Stimulated activated CD4-positive, alpha-beta T cell treated with anti-CD3 and anti-CD28 coated beads, Interleukin-4, amount 100 ng/mL, for 48 hours (primary cell): ENCODE measurements at regions not wholly inside any gene's neighbourhood (a gene's known extent, or its start where the extent isn't known, plus 50 kb on each side); places are given as distances from the start of the nearest gene placed in this dataset.

Experiments used
- DNase-seq, 2 donors: peaks; one replicate each; pipeline ENCODE4 v3.0.0-alpha.2; 2020; ENCODE audit warnings: low read depth in 2 of 2

DNA sequence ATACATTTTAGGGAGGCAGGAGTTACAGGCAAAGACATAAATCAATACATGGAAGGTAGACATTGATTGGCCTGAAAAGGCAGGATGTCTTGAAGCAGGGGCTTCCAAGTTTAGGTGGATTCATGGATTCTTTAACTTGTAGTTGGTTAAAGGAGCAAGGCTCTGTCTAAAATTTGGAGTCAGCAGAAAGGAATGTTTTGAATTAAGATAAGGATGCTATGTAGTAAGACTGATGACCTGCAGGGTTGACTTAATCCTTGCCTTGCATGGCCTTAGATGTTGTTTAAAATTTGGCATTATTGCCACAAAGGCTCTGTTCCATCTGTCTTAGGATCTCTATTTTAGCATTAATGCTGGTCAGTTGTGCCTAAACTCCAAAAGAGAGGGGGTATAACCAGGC is 171.3 kb downstream of the C5orf15 start:
- no peak for DNase-seq

DNA sequence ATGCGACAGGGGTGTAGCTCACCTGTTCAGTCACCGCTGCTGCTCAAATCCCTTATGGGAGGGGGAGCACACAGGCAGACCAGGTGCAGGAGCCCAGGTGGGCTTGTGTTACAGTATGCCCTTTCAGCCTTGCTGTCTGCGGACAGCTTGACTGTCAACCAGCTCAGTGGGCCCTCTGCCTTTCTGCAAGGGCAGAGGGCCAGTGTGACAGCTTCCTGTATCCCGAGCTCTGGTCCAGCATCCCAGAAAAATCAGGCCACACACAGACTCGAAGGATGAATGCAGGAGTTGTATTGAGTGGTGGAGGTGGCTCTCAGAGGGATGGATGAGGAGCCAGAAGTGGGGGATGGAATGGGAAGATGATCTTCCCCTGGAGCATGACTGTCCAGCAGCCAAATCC is 172.2 kb downstream of the C5orf15 start:
- no peak for DNase-seq

DNA sequence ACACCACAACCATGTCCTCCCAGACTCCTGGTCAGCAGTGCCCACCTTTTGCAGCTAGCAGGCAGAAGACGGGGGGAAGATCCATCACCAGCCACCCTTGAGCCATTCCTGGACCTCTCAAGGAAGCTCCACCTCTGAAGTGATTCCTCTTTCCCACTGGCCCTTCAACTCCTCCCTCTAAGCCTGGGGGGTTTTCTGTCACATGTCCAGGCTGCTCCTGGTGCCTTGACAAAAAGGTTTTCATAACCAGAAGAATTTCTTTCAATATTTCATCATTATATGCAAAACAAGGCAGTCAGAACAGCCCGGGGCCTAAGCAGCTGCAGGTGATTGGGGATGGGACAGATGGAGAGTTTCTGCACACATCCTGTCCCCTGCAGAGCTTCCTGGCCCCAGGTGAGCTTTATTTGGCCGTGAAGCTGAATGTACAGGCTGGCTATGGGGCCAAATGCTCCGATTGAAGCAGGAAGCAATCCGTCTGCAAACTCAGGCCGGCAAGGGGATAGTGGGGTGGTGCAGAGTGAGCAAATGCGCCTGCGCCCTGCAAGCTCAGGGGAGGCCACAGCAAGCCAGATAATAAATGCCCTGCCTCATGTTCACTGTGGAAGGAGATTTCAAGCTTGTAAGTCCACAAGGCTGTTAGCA is 173.5 kb downstream of the C5orf15 start:
- DNase-seq = no peak

DNA sequence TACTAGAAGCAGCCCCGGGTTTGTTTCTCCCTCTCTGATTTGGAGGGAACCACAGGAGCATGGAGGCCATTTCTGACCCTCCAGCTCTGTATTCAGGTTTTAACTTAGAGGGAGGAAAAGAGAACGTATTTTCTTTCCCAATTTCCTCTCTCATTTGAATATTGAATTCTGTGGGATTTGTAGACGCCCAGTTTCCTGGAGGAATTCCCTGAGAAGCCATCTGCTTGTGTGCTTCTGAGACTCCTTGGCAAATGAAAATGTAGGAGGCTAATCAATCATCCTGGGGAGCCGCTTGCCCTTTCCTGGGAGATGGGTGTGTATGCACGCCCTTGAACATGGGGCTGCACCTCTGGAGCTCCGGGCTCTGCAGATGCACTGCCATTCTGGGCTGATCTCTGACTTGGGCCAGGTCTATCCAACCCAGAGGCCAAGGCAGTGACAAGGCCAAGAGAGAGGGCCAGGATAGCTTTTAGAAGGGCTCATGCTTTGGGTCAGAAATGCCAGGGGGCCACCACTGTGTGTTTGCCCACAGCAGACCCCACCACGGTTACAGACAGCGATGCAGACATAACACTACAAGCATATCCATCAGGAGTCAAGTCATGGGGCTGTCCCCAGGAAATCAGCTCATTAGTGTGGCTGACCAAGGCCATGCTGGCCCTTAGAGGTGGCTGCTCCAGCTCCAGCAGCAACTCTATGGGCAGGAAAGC is 174.5 kb downstream of the C5orf15 start:
- no peak for DNase-seq

DNA sequence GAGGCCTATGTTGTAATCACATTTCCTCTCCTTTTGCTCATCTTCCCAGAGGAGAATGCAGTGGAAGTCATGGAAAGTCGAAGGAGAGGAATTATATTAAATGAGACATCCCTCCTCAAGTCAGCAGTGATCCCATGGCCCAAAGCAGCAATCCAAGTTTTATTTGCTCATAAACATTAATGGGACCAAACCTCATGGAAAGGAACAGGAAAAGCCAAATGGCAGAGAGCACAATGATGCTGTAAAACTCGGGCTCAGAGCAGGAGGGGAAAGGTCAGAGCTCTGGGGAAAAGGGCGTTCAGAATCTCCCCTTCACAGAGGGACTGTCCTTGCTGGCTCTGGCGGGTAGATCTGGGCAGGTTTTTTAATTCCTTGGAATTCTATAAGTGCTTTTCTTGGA is 175.8 kb downstream of the C5orf15 start:
- no peak for DNase-seq

DNA sequence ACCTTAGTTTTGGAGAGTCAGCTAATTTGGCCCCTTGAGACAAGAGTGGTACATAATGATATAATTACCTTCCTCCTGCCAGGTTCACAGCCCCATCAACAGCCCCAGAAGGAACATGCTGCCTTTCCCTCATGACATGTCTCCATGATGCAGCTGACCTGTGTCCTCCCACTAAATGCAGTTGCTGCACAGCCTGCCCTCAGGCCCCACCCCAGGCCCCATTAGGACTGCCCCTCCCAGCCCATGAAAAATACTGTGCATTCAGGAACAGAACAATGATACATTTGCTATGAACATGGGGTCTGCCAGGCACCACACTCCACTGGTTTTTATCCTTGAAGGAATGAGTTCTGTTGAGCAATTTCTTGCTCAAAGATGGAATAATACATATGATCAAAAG is 176.4 kb downstream of the C5orf15 start:
- DNase-seq = no peak

DNA sequence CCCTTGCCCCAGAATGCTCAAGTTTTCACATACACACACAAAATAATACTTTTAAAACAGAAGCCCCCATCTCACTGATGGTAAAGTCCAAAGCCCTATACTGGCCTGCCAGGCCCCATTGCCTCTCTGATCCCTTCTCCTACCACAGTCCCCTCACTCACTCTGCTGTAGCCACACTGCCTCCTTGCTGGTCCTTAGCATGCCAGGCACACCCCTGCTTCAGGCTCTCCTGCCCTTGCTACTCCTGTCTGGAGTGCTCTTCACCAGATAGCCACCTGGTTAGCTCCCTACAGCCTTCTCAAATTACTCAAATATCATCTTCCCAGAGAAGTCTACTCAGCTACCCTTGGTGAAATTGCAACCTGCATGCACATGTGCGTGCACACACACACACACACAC is 177.5 kb downstream of the C5orf15 start:
- DNase-seq = no peak

DNA sequence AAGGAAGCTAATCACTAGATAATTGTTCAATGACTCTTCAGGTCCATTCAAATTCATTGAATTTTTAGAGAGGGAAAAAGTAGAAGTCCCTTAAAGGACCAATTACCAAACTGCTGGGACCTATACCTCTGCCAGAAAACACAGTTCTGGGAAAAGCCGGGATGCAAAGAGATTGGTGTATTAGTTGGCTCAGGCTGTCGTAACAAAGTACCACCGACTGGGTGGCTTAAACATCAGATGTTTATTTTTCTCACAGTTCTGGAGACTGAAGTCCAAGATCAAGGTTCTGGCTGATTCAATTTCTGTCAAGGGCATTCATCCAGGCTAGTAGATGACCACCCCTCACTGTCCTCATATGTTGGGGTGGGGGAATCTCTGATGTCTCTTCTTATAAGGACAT is 177.1 kb upstream of the FSTL4 start:
- DNase-seq = no peak

DNA sequence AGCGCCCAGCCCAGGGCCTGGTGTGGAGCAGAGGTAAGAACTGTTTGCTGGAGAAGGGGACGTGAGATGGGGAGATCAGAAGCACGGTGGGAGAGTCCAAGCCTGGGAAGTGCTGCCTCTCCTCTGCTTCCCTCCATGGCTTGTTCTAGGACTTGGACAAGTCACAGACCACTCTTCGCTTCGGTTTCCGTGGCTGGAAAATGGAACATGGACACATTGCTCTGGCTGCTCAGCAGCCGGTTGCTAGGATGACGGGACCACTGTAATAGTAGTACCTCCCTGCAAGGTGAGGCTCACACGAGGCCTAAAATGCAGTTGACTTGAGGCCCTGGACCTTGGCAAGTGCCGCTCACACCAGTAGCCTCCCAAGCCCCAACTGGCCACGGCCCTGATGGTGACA is 175.8 kb upstream of the FSTL4 start:
- DNase-seq = no peak

DNA sequence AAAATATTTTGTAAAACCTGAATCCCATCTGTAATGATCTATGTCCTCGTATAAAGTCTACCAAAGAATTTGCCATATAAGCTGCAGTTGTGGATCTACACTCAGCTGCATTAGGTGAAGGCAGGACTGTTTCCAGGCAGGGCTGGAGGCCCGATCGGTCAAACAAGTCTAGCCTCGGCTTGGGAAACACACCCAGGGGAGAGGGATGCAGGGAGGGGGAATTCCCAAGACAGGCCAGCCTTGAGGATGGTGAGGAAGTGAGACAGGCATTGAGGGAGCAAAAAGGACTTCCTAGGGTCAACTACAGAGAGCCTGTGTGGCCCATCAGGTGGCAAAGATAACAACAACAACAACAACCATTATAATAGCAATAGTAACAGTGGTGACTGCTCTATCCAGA is 174.1 kb upstream of the FSTL4 start:
- DNase-seq = no peak

DNA sequence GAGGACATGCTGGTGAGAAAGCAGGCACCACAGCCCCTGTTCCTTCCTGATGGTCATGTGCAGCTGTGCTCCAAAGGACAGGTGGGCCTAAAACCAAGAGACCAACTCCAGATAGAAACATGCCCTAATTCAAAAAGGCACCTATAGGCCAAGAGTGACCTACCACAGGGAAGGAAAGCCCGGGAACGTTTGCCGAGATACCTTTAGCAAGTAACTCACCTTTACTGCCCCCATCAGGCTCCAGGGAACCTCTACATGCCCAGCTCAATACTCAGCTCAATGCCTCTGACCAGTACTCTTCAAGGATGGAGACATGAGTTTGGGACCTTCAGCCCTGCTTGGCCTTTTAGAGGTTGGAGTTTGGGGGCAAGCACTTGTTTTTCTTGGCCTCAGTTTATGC is 172.8 kb upstream of the FSTL4 start:
- DNase-seq = no peak

DNA sequence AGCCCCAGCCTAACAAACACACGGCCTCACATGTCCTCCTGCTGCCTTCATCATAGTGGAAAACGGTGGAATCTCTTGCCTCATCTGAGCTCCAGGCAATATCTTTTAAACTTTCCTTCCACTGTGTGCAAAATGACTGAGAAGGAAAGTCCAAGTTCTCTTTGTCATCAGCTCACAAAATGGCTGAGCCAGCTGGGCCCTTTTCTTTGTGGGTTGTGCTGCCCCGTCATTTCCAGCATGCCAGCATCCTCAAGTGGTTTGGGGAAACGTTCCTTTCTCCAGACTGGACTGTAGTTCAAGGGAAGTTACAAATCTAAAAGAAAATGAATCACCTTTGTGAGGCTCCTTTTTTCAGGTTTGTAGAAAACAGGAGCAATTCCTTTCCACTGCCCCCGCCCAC is 171.1 kb upstream of the FSTL4 start:
- peak in 1 of 2 donors; percentile 7 for DNase-seq

DNA sequence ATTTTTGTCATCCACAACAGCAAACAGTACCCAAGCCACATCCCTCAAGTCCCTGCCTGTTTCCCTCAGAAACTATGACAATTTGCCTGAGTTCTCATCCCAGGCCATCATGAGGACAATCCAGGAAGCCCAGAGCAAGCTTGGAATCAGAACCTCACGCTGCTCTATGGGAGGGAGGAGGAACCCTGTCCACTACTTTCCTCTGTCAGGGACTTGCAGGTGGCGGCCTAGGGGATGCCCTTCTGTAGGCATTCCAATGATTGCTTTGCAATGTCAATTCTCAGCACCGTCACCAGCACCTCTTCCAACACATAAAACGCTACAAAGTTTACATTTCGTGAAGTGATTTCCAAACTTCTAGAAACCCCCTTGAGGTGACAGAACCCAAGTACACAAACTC is 170.4 kb upstream of the FSTL4 start:
- DNase-seq = no peak

DNA sequence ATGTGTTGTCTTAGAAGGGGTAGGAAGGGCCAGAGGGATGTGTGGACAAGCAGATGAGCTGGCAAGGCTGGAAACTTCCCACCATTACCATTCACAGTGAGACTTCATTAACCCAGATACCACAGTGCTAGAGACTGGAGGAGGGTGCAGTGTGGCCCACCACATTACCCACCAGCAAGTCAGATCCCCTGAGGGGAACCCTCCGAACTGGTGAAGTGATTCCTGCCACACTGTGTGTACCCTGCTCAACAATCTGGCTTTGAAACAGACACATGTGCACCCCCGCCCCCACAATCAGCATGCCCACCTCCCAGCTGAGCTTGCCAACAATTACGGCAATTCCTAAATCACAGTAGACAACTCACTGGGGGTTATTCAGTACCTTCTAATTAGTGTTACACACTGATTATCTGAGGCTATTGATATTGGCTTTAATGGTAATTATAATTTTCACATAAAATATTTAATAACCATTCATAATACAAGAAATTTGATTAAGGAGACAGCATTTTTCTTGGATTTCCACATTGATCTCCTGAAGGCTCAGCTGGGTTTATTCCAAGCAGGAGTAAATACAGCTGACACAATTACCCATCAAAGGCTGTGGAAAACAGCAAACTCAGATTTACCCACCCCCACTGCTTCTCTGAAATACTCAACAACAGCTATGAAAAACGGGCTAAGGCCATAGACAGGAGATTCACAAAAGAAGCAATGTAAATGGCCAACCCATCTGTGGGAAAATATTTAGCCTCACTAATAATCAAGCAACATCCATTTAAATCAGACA is 169.3 kb upstream of the FSTL4 start:
- DNase-seq = no peak

DNA sequence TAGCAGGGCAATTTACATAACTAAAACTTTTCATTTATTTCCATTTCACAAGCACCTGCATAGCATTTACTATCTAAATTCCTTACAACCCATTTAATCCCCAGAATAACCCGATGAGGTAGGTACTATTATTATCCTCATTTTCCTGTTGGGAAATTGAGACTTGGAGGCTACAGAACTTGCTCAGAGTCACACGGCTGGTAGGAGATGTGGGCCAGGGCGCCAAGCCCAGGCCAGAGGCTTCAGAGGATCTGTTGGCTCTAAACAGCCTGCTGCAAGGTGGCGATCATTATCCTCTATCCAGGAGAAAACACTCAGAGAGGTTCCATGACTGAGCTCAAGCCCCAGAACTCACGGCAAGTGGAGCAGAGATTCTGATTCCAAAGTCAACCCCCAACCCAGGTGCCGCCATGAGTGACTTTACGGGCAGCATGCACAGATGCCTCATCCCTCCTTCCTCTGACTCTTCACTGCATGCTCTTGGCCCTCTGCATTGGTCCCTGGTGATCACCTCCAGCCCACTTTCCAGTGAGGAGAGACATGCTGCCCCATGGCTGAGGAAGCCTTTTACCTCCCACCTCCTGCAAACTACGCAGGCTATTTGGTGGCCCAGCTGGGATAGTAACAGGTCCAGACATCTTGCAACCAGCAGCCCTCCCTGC is 168.4 kb upstream of the FSTL4 start:
- DNase-seq = no peak

DNA sequence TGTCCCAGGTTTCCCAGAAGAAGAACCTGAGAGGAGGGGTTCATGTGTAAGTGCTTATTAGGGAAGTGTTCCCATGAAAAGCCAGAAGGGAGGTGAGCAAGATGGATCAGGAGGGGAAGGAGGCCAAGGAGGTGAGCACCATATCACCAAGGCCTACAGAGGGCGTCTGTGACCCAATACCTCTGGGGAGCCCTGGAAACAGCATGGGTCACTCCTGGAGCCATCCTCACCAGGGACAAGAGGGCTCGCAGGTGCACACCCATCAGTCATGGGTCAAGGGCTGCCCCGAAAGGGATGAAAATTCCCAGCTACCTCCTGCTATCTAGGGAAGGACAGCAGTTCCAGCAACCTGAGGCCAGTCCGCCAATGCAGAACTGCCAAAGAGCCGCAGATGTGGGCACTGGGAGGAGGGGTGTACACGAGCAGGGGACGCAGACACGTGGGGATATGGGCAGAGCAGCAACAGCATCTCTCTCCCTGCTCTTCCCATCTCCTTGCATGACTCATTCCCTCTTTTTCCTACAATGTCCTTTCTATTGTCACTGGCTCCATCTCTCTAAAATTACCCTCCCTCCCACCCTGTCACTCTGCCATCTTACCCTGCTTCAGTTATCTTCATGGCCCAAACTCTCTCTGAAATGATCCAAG is 167.6 kb upstream of the FSTL4 start:
- DNase-seq = no peak

DNA sequence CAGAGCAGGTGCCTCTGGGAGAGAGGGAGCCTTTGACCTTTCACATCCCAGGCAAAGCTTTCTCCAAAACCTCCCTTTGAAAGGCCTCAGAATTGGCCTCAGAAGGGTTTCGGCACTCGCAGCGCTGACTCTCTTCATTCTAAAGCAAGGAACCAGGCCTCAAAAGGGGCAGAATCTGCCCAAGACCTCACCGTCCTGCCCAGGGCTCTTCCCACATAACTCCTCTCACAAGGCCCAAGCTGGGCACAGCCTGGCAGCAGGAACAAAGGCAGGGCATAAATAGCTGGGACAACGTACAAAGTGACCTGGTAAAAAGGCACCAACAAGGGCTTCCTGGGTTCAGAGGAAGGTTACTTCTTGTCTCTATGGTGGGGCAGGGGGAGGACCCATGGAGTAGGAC is 166.3 kb upstream of the FSTL4 start:
- no peak for DNase-seq

DNA sequence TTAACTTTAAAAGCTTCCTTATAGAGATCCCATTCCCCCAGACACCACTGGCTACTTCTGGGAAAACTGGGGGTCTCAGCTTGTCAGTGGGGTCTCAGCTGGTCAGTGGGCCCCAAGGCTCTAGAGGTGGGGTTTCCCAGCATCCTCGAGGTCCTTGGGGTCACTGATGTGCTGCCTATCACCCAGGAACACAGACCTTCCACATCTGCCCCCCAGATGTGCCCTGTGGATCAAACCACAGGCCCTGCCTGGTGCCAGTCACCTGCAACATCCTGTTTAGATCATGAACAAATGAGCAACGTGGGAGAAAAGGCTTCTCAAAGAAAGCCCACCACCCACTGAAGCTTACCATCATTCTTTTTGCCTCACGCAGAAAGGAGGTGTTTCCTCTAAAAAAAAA is 165.6 kb upstream of the FSTL4 start:
- no peak for DNase-seq

DNA sequence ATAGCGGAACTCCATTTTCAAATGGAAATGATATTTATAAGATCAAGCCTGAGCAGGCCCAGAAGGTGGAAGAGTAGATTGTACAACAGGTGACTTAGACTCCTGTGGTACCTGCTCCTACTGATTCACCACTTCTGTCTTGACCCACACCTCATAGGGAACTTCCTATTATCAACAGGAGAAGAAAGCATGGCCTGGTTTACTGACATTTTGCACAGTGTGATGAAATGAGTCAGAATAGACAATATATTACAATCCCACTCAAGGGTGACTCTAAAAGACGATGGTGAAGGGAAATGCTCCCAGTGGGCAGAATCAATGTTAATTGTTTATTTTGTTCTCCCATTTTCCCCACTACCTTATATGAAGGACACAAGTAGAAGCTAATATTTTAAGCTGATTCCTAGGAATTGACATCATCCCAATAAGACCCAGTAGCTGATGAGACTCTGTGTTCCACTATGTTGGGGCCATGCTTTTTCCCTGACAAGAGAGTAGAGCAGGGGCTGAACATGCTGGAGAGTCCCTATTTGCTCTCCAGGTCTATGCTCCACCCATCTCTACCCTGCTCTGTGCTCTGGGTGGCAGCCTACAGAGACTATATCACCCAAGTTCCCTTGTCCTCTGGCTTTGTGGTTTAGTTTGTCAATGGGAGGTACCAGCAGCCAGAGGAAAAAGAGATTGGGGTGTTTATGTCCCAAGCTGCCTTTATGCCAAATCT is 163.4 kb upstream of the FSTL4 start:
- no peak for DNase-seq

DNA sequence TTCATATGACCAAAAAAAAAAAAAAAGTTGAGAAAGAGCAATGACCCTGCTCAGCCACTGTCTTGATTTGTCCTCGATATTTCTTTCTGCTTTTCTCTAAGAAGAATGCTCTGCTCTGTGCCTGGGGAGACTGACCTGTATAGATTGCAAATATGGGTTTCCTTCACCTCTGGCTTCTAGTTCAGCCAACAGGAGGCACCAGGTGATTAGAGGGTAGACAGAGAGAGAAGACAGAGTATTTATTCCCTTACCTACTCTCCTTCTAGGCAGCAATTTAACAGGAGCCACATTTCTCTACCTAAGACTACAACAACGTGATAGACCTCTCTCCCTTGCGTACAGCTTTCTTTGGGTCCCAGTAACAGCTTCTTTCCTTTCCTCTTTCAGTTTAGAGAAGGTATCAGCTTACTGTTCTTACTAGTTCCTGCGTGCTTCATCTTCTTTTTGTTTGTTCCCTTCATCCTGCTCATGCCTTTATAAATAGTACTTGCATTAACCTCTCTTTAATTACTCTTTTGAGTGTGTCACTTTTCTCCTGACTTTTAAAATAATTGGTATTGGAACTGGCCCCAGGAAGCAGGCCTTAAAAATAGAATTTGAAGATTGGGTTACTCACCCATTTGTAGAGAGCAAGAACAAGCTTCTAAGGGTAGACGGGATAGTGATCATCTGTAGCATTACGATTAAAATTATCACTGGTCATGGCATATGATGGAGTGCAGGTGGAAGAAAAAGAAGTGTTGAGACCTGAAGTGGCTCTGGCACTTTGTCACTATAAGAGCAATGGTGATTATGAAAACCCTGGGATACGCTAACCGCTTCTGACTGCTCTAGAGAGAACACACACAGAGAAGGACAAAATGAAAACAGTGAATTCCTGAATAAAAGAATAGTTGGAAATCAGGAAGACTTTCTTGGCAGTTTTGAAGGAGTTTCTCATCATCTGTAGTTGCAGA is 161.2 kb upstream of the FSTL4 start:
- no peak for DNase-seq
